Suprapubic skin (tissue), 3 donors: ENCODE measurements at regions not wholly inside any gene's neighbourhood (a gene's known extent, or its start where the extent isn't known, plus 50 kb on each side); places are given as distances from the start of the nearest gene placed in this dataset.

Experiments used
- POLR2A ChIP-seq, 2 donors: fragments of 450-650 bp; IDR thresholded peaks; one replicate each; pipeline ENCODE4 v1.6.1; 2017; ENCODE audit warnings: antibody characterized with exemption in 2 of 2, mild to moderate bottlenecking in 2 of 2, moderate library complexity in 2 of 2
- TF ChIP-seq, protein P1 (sequence below), 2 donors: fragments of 200-600 bp in 1 of 2; fragments of 450-650 bp in 1 of 2; sonication (generic) in 1 of 2; IDR thresholded peaks; one replicate each; pipeline ENCODE4 v1.5.1; 2016 to 2019; ENCODE audit warnings: antibody characterized with exemption in 2 of 2, mild to moderate bottlenecking in 1 of 2, moderate library complexity in 1 of 2

DNA sequence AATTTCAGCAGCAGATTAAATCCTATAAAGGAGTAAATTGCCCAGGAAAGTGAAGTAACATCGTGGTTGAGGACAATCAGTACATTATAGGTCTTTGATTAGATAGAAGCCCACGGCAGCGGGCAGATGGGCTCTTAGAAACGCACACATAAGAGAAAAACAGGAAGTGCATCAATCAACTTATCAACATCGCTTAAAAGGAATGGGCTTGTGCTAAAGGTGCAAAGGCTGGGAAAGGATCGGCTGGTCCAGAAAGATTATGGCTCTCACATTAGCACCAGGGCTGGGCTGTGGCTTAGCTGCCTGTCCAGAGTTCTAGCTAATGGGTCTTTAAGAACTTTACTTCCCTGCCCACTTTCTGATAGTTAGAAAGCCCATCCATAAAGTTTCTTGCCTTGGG, 292.0 kb upstream of the TNRC6C start:
- TF ChIP-seq, protein P1, sequence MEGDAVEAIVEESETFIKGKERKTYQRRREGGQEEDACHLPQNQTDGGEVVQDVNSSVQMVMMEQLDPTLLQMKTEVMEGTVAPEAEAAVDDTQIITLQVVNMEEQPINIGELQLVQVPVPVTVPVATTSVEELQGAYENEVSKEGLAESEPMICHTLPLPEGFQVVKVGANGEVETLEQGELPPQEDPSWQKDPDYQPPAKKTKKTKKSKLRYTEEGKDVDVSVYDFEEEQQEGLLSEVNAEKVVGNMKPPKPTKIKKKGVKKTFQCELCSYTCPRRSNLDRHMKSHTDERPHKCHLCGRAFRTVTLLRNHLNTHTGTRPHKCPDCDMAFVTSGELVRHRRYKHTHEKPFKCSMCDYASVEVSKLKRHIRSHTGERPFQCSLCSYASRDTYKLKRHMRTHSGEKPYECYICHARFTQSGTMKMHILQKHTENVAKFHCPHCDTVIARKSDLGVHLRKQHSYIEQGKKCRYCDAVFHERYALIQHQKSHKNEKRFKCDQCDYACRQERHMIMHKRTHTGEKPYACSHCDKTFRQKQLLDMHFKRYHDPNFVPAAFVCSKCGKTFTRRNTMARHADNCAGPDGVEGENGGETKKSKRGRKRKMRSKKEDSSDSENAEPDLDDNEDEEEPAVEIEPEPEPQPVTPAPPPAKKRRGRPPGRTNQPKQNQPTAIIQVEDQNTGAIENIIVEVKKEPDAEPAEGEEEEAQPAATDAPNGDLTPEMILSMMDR (IDR thresholded peaks at IDR 0.05) = no peak
- no peak for TF ChIP-seq POLR2A (IDR thresholded peaks at IDR 0.05)
